ENCODE measurements at regions not wholly inside any gene's neighbourhood (a gene's known extent, or its start where the extent isn't known, plus 50 kb on each side); places are given as distances from the start of the nearest gene placed in this dataset.

- intact Hi-C loops (cut with micrococcal nuclease) = loop anchor here (2.0 kb wide), 1 partner anchor 266 kb away; no protein-coding TSS in a partner anchor
- H3K4me2 ChIP-seq (ENCODE audit: low read length) = no peak overlapping the region
- no peak overlapping the region for H3K4me3 ChIP-seq (replicated peaks in 1 of 2; ENCODE audit: low read depth in 1 of 2, low read length in 2 of 2)
- no peak overlapping the region for H2AFZ ChIP-seq (ENCODE audit: low read depth, low read length, poor library complexity, severe bottlenecking)
- no peaks in the 10 kb centered on the region for H3K4me1 ChIP-seq (ENCODE audit: control insufficient read depth in 1 of 2, insufficient read depth in 2 of 2, low read length in 2 of 2)
- ChIA-PET POLR2A (no interaction called here), CTCF (interaction anchor here (1.0 kb wide), 1 partner anchor 230 kb away, joined by 3 read pairs; no protein-coding TSS in a partner anchor), RAD21 (ENCODE audit: low non-redundant PET in 1 of 2, low total read pairs in 2 of 2, uncharacterized antibody in 2 of 2, unreplicated experiment in 2 of 2) (no interaction called here)
- H3K27me3 ChIP-seq (ENCODE audit: insufficient read depth, low read length) = no peaks in the 10 kb centered on the region
- H3K9me2 ChIP-seq (ENCODE audit: insufficient read depth) = no peaks in the 10 kb centered on the region
- no peak for ATAC-seq
- no peak for TF ChIP-seq ZFX (IDR thresholded peaks at IDR 0.05)
- TF ChIP-seq ATF3 (IDR thresholded peaks at IDR 0.05) = no peak
- TF ChIP-seq YY1 (IDR thresholded peaks at IDR 0.05; ENCODE audit: extremely low read depth, insufficient replicate concordance, low read depth, low read length) = no peak
- TF ChIP-seq ELF1 (IDR thresholded peaks at IDR 0.05; ENCODE audit: borderline replicate concordance, low read depth) = no peak
- TF ChIP-seq JUND (IDR thresholded peaks at IDR 0.05) = no peak
- TF ChIP-seq EZH2 (IDR thresholded peaks at IDR 0.05) = no peak
- no peak for TF ChIP-seq MAX (IDR thresholded peaks at IDR 0.05)
- TF ChIP-seq POLR2A (IDR thresholded peaks at IDR 0.05; ENCODE audit: borderline replicate concordance, extremely low read depth, insufficient read depth, insufficient read length) = no peak
- no peak for TF ChIP-seq CTCF (IDR thresholded peaks at IDR 0.05 in 2 of 3, conservative IDR thresholded peaks at IDR 0.05 in 1 of 3; ENCODE audit: borderline replicate concordance in 1 of 3, insufficient read depth in 1 of 3, low read depth in 2 of 3, low read length in 2 of 3)
- no peak for TF ChIP-seq FOSL1 (IDR thresholded peaks at IDR 0.05; ENCODE audit: low read depth)
- no peak overlapping the region for H3K9ac ChIP-seq (ENCODE audit: low read length)
- no TSS peak for BruUV-seq (replicated peaks)
- H3K79me2 ChIP-seq (ENCODE audit: insufficient read depth, low read length) = no peaks in the 10 kb centered on the region
- DNase-seq (ENCODE audit: low read depth, low spot score) = no peak
- no peaks in the 10 kb centered on the region for H3K36me3 ChIP-seq (ENCODE audit: control insufficient read depth in 1 of 2, insufficient read depth in 2 of 2, low read length in 2 of 2)
- no peak overlapping the region for H3K27ac ChIP-seq (ENCODE audit: low read depth, low read length)
- H3K9me3 ChIP-seq (ENCODE audit: control insufficient read depth in 1 of 2, insufficient read depth in 1 of 2, low read depth in 1 of 2, low read length in 2 of 2) = no peaks in the 10 kb centered on the region
- H4K20me1 ChIP-seq (ENCODE audit: insufficient read depth) = no peaks in the 10 kb centered on the region
These were observed 255.1 kb downstream of the DCDC2C start for GRCh38 chr2:3958465-3958864.
